GM18519 (cell line): ENCODE measurements at regions not wholly inside any gene's neighbourhood (a gene's known extent, or its start where the extent isn't known, plus 50 kb on each side); places are given as distances from the start of the nearest gene placed in this dataset.
A peak's percentile ranks its signal among the peaks of the same experiment; 100 is the strongest.

Source experiments
- ATAC-seq: cut with Tn5 transposase; IDR thresholded peaks from one replicate; pipeline ENCODE4 v1.9.1; 2021; ENCODE audit warnings: mild to moderate bottlenecking, moderate library complexity; ENCODE audit not compliant: unreplicated experiment, low FRiP score

DNA sequence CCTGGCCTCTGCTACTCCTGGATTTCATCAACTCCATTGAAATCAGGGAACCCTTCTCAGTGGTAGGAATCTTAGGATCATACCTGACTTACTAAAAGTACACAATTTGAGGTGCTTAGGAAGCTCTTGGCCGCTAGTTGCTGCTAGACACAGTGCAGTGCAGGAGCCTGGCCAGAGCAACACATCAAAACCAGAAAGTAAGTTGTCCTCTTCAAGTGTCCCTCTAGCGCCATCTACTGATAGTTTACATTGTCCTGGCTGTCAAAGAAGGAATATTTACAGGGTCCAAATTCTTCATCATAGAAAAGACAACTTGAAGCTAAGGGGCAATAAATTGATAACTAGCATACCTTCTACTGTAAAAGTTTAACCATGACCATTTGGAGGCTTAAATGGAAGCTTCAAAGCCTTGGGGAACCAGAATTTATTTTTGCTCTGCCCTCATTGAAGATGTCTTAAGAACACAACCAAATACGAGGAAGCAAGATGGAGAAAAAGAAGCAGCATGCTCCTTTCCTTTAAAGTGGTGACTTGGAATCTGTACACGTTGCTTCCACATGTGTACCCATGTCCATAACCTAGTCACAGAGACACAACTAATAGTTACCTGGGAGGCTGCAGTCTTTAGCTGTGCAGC lies 889.1 kb upstream of the GCFC2 start:
- ATAC-seq = peak; percentile 99

DNA sequence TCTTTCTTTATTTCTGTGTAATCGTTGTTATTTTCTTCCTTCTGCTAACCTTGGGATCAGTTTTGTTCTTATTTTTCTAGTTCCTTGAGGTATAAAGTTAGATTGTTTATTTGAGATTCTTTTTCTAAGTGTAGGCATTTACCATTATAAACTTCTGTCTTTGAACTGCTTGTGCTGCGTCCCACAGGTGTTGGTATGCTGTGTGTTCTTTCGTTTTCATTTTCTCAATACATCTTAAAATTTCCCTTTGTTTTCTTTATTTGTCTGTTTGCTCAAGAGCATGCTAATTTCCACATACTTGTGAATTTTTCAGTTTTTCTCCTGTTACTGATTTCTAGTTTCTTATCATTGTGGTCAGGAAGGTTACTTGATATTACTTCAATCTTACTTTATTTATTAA lies 873.8 kb upstream of the GCFC2 start:
- ATAC-seq = no peak

DNA sequence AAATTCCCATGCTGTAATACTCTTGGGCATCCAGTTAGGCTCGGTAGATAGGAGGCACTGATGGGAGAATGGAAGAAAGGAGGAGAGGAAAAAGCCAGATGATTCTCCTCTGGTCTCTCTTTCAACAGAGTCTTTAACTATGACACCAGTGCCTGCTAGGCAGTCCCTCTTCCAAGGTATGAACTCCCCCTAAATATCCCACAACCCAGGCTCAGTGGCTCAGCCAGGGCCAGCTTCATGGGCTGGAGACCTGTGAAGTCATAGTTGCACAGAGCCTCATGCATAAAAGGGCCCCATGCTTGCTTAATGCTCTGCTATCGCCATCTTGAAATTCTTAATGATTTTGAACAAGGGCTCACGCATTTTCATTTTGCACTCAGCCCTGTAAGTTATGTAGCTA lies 869.2 kb upstream of the GCFC2 start:
- no peak for ATAC-seq

DNA sequence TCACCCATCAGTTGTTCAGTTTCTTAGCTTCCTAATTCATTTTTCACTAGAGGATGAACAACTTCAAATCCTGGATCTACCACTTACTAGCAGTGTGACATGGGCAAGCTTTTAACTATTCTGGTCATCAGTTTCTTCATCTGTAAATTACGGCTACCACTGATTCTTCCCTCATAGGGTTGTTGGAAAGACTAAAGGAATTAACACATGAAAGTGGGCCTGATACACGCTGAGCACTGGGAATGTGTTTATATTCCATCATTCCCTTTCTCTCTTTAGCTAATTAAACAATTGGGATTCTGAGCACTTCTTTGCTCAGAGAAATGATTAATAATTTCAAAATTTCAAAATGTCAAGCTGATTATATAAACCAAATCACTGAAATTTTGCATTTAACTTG lies 862.3 kb upstream of the GCFC2 start:
- ATAC-seq = no peak

DNA sequence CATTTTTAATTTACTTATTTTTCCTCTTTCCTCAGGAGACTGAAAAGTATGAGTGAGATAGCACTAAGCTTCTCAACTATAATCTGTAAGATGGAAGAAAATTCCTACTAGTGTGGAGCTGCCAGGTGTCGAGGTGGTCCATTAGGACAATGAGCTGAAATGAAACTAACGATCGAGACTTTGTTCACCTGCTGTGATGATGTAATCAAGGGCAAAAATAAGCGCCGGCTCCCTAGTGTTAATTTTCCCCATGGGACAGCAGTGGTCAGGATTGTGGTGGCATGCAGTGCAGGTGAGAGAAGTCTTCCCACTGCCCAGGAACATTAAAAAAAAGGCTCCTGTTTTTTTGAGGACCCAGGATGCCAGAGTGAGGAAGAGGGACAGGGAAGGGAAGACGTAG lies 859.1 kb upstream of the GCFC2 start:
- ATAC-seq = no peak

DNA sequence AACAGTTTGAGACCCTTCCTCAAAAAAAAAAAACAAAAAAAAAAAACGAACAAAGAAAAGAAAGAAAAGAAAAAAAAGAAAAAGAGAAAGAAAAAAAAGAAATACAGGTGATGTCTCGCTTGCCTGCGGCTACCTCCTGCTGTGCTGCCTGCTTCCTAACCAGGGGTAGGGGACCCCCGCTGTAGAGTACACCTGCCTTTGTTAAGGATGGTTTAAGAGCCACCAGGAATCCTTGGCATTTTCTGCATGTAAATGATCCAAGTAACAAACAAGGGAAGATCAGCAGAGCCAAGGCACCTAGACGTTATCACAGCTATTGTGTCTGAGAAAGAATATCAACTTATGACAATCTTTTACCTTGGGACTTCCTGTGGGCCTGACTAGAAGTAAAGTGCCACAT lies 856.8 kb upstream of the GCFC2 start:
- ATAC-seq = no peak

DNA sequence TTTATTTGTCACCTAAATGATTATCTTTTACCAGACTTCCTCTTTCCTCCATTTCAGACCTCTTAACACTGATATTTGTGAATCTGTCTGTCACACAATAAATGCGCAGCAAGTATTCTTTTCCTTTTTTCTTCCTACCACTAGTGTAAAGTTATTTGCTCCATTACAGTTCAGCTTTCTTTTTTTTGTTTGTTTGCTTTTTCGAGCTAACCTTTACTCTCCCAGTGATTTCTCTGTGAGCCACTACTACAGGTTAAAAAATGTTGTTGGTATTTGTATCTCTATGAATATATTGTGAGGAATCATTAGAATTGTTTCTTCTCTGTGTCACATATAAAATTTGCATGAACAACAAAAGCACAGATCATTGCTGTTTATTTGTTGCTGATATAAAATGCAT lies 854.0 kb upstream of the GCFC2 start:
- no peak for ATAC-seq

DNA sequence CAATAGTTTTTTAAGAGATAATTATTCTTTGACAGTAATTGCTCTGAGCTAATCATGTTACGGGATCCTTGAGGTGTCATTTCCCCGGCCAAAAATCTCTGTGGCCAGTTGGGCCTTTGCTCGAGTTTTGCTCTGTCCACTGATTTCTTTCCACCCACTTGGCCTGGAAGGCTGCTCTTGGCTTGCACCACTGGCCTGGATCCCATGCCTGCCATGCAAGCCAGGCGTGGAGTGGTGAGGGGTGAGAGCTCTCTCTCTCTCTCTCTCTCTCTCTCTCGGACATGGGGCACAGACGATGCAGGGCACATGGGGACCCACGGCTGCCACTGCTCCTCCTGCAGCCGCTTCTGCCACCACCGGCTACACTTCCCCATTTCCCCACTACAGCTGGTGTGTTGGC lies 853.0 kb upstream of the GCFC2 start:
- no peak for ATAC-seq

DNA sequence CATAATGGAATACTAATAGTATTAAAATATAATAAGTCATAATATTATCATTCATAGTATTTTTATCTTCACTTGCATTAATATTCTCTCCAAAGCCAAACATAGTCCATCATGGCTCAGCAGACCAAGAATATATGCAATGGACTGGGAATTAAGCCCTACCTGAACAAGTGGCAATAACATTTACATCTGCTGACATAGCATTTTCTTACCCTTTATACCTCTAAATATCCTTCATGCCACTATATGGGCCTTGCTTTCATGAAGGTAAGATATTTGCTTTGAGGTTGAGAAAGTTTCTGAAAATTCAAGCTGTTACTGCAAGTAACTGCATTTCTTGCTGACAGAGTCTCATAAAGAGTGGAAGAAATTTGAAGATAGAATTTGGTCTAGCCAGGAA lies 847.4 kb upstream of the GCFC2 start:
- no peak for ATAC-seq

DNA sequence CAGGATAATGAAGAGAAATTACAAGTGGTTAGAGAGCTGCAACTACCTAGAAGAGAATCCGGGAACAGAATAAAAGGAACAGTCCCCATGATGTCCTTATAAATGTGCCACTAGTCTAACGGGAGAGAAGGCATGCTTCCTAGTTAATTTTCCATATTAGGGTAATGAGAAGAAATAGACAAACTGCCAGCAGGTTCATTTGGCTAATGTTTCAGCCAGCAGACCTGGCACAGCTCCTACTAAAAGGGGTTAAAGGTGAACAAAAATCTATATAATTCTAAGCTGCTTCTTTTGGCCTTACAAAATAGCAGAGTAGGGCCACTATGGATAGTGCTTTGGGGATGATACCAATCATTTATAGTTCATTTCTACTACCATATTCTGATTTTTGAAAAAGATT lies 845.3 kb upstream of the GCFC2 start:
- ATAC-seq = no peak

DNA sequence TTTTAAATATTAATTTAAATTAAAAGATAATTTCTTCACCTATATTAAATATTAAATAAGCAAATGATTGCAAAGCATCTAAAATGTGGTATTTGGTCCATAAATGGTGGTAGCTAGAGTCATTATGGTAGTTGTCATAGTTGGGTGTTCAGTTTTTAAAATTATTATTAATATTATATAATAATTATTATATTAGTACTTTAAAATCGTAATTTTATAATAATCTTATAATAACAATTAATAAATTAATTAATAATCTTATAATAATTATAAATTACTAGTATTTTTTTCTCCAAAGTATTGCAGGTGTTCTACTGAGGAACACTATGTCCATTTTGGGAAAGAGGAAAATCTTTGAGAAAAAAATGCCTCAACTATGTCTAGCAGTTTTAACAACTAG lies 835.5 kb upstream of the GCFC2 start:
- ATAC-seq = no peak

DNA sequence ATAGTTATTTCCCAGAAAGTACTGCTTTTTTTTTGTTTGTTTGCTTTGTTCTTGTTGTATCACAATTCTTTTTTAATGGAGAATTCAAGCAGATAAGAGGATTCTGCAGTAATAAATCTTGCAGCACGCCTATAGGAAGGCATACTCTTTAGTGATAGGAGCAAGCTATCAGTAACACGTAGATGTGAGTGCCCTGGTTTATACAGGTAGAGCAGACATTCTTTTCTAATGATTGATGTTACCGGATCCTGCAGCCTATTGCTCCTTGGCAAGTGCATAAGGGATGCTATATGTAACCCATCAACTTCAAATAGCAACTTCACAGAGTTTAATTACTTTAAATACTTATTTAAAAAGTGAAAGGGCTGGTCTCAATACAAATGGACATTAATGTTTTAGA lies 834.2 kb upstream of the GCFC2 start:
- no peak for ATAC-seq

DNA sequence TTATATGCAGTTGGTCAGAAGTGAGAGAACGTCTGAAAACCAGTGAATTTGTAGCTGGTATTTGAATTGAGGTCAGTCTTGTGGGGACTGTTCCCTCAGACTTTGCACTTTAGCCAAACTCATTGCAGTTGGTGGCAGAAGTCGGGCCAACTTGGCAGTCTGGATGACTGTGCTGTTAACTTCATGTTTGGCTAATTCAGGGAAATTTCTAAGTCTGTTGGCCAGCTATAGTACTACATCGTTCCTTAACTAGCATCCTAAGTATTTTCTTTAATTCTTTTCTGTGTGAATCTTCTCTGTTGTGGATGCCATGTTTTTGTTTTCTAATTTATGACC lies 806.8 kb upstream of the GCFC2 start:
- no peak for ATAC-seq

DNA sequence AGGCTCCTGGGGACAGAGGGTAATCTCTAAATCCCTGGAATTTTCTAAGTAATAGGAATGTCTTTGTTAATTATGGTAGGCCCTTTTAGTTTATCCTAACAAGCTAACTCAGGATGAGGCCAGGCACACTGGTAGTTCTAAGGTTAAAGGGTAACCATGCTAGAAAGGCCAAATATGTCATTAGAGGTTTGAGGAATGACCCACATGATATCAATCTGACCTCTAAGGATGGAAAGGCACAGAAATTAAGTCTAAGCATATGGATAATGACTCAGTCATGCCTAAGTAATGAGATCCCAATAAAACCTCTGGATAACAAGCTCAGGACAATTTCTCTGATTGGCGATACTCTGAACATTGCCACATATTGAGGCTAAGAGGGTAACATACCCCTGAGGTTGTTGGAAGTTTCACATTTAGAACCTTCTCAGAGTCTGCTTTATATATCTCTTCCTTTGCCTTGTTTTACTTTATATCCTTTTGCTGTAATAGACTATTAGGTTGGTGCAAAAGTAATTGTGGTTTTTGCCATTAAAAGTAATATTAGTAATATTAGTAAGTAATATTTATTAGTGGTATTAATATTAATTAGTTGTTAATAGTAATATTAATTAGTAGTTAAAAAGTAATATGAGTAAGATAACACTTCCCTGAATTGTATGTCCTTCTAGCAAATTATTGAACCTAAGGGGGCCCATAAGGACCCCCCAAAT lies 806.3 kb upstream of the GCFC2 start:
- ATAC-seq = no peak

DNA sequence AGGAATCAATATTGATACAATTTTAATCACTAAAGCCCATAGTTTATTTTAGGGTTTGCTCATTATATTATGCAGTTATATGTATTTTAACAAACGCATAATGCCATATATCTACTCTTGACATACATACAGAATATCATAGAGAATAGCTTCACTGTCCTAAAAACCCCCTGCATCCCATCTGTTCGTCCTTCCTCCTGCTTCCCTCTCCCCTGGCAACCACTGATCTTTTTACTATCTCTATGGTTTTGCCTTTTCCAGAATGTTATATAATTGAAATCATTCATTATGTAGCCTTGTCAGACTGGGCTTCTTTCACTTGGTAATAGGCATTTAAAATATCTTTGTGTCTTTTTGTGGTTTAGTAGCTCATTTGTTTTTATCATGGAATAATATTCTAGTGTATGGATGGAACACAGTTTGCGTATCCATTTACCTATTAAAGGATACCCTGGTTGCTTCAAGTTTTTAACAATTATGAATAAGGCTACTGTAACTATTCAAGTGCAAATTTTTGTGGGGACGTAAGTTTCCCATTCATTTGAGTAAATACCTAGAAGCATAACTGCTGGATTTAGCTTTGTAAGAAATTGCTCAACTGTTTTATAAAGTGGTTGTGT lies 801.6 kb upstream of the GCFC2 start:
- no peak for ATAC-seq

DNA sequence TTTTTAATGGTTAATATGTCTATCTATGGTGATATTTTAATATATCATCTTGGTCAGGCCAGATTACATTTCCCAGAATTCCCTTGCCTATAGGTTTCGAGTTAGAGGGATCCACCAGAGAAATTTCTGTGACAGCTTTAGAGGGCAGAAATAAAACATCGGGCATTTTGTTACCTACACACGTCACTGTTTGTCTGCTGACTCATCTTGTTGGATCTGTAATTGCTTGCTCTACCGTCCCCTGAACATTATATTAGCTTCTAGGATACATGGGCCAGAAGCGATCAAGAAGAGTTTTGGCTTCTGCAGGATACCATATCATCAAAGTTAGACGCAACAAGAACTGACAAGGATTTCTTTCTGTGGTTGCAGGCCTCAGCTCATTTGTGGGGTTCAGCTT lies 795.8 kb upstream of the GCFC2 start:
- ATAC-seq = no peak

DNA sequence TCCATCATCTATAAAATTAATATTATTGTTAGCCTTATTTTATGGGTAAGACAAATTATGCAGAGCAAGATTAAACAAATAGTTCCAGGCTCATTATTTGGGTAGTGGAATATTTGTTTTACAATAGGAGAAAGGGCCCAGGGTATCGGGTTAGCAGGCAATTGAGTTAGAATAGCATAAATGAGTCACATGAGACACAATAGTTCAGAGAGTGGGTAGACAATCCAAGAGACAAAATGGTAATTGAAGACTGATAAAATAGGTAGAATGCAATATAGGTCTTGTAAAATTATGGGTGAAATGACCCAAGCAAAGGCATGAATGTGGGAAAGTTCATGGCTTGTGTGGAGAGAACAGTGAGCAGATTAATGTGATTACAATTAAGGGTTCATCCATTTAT lies 790.9 kb upstream of the GCFC2 start:
- no peak for ATAC-seq

DNA sequence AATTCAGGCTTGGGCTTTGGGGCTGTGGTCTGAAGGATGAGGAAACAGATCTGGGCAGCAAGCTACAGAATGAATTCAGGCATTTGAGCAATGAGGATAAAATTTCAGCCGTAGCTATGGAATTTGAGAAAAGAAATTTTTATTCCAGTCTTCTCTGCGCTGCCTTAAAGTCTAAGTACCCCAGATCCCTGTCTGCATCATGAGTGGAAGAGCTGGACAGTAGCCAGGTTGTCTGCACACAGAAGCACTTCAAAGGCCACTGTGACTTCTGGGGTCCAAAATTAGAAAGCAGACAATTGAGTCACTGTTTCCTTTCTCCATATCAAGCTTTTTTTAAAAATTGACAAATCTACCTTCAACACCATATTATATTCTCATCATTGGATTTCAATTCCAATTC lies 787.6 kb upstream of the GCFC2 start:
- no peak for ATAC-seq

DNA sequence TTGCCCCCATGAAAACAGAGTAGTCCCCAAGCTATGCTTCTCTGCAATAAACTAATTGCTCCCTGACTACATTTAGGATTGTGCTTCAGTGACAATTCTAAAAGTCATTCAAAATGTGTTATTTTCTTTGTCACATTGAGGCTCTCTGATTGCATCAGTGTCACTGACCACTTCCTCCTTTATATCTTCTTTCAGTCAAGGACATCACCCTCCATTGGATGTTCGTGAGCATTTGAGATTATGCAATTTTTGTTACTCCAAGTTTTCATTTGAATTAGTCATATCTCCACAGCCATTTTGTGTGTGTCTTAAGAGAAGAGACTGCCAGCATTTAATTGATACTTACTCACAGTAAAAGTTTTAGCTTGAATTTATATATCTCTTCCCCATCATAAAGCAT lies 780.8 kb upstream of the GCFC2 start:
- ATAC-seq = no peak

DNA sequence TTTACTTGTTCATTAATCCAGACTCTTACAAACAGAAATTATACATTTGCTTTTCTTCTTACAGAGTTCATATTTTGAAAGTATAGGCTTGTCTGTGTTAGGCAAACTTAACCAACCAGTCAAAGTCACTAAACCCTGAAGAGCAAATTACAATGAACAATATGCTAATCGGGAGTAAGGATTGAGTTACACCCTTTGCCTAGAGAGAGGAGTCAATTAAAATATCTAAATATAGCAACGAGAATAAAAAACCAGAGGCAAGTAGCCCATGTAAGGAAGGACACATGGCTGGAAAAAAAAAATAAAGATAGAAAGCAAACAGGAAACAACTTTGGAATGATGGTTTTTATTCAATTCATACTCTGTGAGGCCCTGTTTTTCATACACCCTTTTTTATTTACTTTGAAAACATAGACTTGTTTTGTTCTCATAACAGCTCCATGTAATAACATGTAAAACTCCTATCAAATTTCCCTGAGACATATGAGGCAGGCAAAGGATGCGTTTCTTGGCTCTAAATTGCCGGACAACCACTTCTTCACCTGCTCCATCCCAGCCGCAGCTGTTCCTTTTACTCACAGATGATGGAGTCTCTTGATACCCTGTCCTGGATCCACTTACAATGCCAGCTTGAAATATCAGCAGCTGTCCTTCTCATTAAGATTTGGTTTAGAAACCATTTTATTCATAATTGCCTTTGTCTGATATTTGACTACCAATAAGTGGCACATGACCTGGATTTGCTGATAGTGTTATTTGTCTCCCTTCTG lies 767.7 kb upstream of the GCFC2 start:
- no peak for ATAC-seq

DNA sequence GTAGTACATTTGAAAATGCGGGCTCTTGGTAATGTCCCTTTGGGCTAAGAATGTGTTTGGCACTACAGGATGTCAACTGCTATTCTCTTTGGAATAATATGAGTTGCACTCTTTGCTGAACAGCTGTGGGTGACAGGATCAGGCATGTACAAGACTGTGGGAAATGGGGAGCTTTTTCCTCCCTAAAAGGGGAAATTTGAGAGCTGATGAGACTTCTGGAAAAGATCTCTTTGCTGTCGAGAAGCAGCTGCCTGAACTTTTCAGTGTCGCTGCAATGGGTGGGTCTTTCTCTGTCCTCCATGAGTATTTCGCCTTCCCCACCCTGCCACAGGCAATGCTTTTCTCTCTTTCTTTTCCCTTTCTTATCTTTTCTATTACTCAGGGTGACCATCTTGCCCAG lies 762.2 kb upstream of the GCFC2 start:
- ATAC-seq = no peak

DNA sequence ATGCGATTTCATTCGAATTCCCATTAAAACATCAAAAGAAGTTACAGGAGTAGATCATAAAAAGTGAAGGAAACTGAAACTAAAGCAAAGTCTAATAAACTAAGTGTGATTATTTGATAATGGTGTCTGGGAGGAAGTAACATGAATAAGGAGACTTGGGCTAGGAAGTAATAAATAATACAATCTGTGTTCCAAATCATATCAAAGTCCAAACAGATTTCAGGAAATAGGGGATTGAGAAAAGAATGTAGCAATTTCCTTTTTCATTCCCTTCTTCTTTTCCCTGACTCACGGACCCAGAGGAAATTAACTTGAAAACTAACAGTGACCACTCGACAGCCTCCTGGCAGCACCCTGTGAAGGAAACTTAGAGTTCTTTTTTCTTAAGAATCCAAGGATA lies 758.4 kb upstream of the GCFC2 start:
- ATAC-seq = no peak
